Activated B cell treated with CpG ODN at 0.5 μM for 24 hours (primary cell): ENCODE measurements at regions not wholly inside any gene's neighbourhood (a gene's known extent, or its start where the extent isn't known, plus 50 kb on each side); places are given as distances from the start of the nearest gene placed in this dataset.

Source experiments
- ATAC-seq: fragments of 200-7000 bp; cut with Tn5 transposase; one replicate; pipeline ENCODE4 v1.10.0; 2021; ENCODE audit warnings: low read depth, mild to moderate bottlenecking, moderate library complexity
- CTCF ChIA-PET: fragments of 350-600 bp; sonication (Branson Sonifier 250); formaldehyde crosslinking; loops from one replicate; lab custom pipeline; 2021; ENCODE audit warnings: antibody characterized with exemption; lab: Charles Lee
- POLR2A ChIA-PET: fragments of 350-600 bp; sonication (Branson Sonifier 250); formaldehyde crosslinking; loops from one replicate; lab custom pipeline; 2021; ENCODE audit warnings: antibody characterized with exemption; lab: Charles Lee
- DNase-seq: peaks from one replicate; pipeline ENCODE4 v3.0.0; 2022
- H3K27ac Mint-ChIP-seq: one replicate; pipeline ENCODE4 v1.8.0; 2020; ENCODE audit warnings: mixed read lengths
- H3K27me3 Mint-ChIP-seq: one replicate; pipeline ENCODE4 v1.8.0; 2021; ENCODE audit warnings: mixed read lengths
- H3K36me3 Mint-ChIP-seq: one replicate; pipeline ENCODE4 v1.8.0; 2021; ENCODE audit warnings: low read depth, mixed read lengths
- H3K4me1 Mint-ChIP-seq: one replicate; pipeline ENCODE4 v1.8.0; 2021; ENCODE audit warnings: mixed read lengths
- H3K4me3 Mint-ChIP-seq: one replicate; pipeline ENCODE4 v1.8.0; 2020; ENCODE audit warnings: mild to moderate bottlenecking, mixed read lengths
- H3K9me3 Mint-ChIP-seq: one replicate; pipeline ENCODE4 v1.8.0; 2020; ENCODE audit warnings: mixed read lengths
- CTCF ChIP-seq: fragments of 200-600 bp; IDR thresholded peaks from one replicate; pipeline ENCODE4 v1.8.0; 2022; ENCODE audit warnings: antibody characterized with exemption, mild to moderate bottlenecking
- intact Hi-C: fragments of 100-400 bp; cut with micrococcal nuclease; formaldehyde crosslinking; loops from one replicate; pipeline ENCODE4 v1.15.1; 2024

GRCh38 chr7:88700725-88701124 is 58.8 kb upstream of the ZNF804B start:
- no peak overlapping the region for H3K4me3 Mint-ChIP-seq
- no peaks in the 10 kb centered on the region for H3K4me1 Mint-ChIP-seq
- ATAC-seq (no peak), DNase-seq (no peak)
- H3K9me3 Mint-ChIP-seq: no peaks in the 10 kb centered on the region
- H3K36me3 Mint-ChIP-seq: no peaks in the 10 kb centered on the region
- CTCF ChIA-PET: no interaction called here
- TF ChIP-seq CTCF: no peak
- no peak overlapping the region for H3K27ac Mint-ChIP-seq
- POLR2A ChIA-PET: no interaction called here
- H3K27me3 Mint-ChIP-seq: no peaks in the 10 kb centered on the region
- intact Hi-C loops: no loop called here

GRCh38 chr7:88694207-88694606 is 65.3 kb upstream of the ZNF804B start:
- ATAC-seq (no peak), DNase-seq (no peak)
- H3K4me1 Mint-ChIP-seq: no peaks in the 10 kb centered on the region
- TF ChIP-seq CTCF: no peak
- ChIA-PET CTCF (no interaction called here), POLR2A (no interaction called here)
- no peaks in the 10 kb centered on the region for H3K27me3 Mint-ChIP-seq
- H3K36me3 Mint-ChIP-seq: no peaks in the 10 kb centered on the region
- no peak overlapping the region for H3K4me3 Mint-ChIP-seq
- intact Hi-C loops: no loop called here
- H3K9me3 Mint-ChIP-seq: no peaks in the 10 kb centered on the region
- no peak overlapping the region for H3K27ac Mint-ChIP-seq

- no peak for TF ChIP-seq CTCF
- CTCF ChIA-PET: no interaction called here
- no peaks in the 10 kb centered on the region for H3K27me3 Mint-ChIP-seq
- no peaks in the 10 kb centered on the region for H3K4me1 Mint-ChIP-seq
- H3K36me3 Mint-ChIP-seq: no peaks in the 10 kb centered on the region
- ATAC-seq: no peak
- no peak overlapping the region for H3K4me3 Mint-ChIP-seq
- POLR2A ChIA-PET: no interaction called here
- DNase-seq: no peak
- H3K9me3 Mint-ChIP-seq: no peaks in the 10 kb centered on the region
- intact Hi-C loops: no loop called here
- no peak overlapping the region for H3K27ac Mint-ChIP-seq
Observed at GRCh38 chr7:88693131-88693530, 66.4 kb upstream of the ZNF804B start.

- CTCF ChIA-PET: no interaction called here
- no peak for ATAC-seq
- no peaks in the 10 kb centered on the region for H3K36me3 Mint-ChIP-seq
- H3K27ac Mint-ChIP-seq: no peak overlapping the region
- H3K4me1 Mint-ChIP-seq: no peaks in the 10 kb centered on the region
- intact Hi-C loops: no loop called here
- DNase-seq: no peak
- TF ChIP-seq CTCF: no peak
- H3K9me3 Mint-ChIP-seq: no peaks in the 10 kb centered on the region
- H3K4me3 Mint-ChIP-seq: no peak overlapping the region
- H3K27me3 Mint-ChIP-seq: no peaks in the 10 kb centered on the region
- POLR2A ChIA-PET: no interaction called here
Observed at GRCh38 chr7:88692493-88692892, 67.0 kb upstream of the ZNF804B start.

GRCh38 chr7:88689821-88690220 is 69.7 kb upstream of the ZNF804B start:
- no peak for TF ChIP-seq CTCF
- H3K4me1 Mint-ChIP-seq: no peaks in the 10 kb centered on the region
- no peaks in the 10 kb centered on the region for H3K27me3 Mint-ChIP-seq
- H3K27ac Mint-ChIP-seq: no peak overlapping the region
- intact Hi-C loops: no loop called here
- no peaks in the 10 kb centered on the region for H3K9me3 Mint-ChIP-seq
- ChIA-PET POLR2A (no interaction called here), CTCF (no interaction called here)
- H3K4me3 Mint-ChIP-seq: no peak overlapping the region
- H3K36me3 Mint-ChIP-seq: no peaks in the 10 kb centered on the region
- DNase-seq: no peak
- ATAC-seq: no peak
